ENCODE measurements at regions not wholly inside any gene's neighbourhood (a gene's known extent, or its start where the extent isn't known, plus 50 kb on each side); places are given as distances from the start of the nearest gene placed in this dataset.

GRCh38 chr13:111561091-111561781 lies 240.8 kb downstream of the TEX29 start:
- H3K27me3 ChIP-seq, result peaks cover 0 to 24% (median 0%) of the 10 kb centered on the region in 4 donors
- H3K4me1 ChIP-seq, result no peaks in the 10 kb centered on the region
- no peaks in the 10 kb centered on the region for H3K9me3 ChIP-seq
- no peak overlapping the region for H3K4me3 ChIP-seq
- 70 to 84% methylated on average over 12 to 14 of the region's 16 CpGs for WGBS, 2 donors
- no peak overlapping the region for H3K27ac ChIP-seq
- intact Hi-C loops (cut with DNase I), result no loop called here
- H3K36me3 ChIP-seq, result no peaks in the 10 kb centered on the region
- no peak for DNase-seq
- TF ChIP-seq POLR2A (IDR thresholded peaks at IDR 0.05), result no peak
- no peak for TF ChIP-seq CTCF (IDR thresholded peaks at IDR 0.05)

GRCh38 chr13:111562716-111563115 lies 242.3 kb downstream of the TEX29 start:
- intact Hi-C loops (cut with DNase I), result no loop called here
- H3K27ac ChIP-seq, result no peak overlapping the region
- WGBS, 2 donors, result 75 to 79% methylated on average over 4 of the region's 4 CpGs
- no peaks in the 10 kb centered on the region for H3K36me3 ChIP-seq
- no peak for DNase-seq
- TF ChIP-seq CTCF (IDR thresholded peaks at IDR 0.05) (no peak), POLR2A (IDR thresholded peaks at IDR 0.05) (no peak)
- no peaks in the 10 kb centered on the region for H3K4me1 ChIP-seq
- H3K27me3 ChIP-seq, result peaks cover 0 to 27% (median 0%) of the 10 kb centered on the region in 4 donors
- H3K4me3 ChIP-seq, result no peak overlapping the region
- H3K9me3 ChIP-seq, result no peaks in the 10 kb centered on the region

- no peaks in the 10 kb centered on the region for H3K4me1 ChIP-seq
- no peaks in the 10 kb centered on the region for H3K36me3 ChIP-seq
- no peaks in the 10 kb centered on the region for H3K9me3 ChIP-seq
- TF ChIP-seq CTCF (IDR thresholded peaks at IDR 0.05) (no peak), POLR2A (IDR thresholded peaks at IDR 0.05) (no peak)
- peaks cover 0 to 30% (median 0%) of the 10 kb centered on the region in 4 donors for H3K27me3 ChIP-seq
- H3K4me3 ChIP-seq, result no peak overlapping the region
- intact Hi-C loops (cut with DNase I), result no loop called here
- no peak for DNase-seq
- 44 to 55% methylated on average over 6 to 8 of the region's 8 CpGs for WGBS, 2 donors
- no peak overlapping the region for H3K27ac ChIP-seq
Measured at GRCh38 chr13:111564606-111565005, 244.2 kb downstream of the TEX29 start.

GRCh38 chr13:111565400-111565799 lies 245.0 kb downstream of the TEX29 start:
- no peaks in the 10 kb centered on the region for H3K36me3 ChIP-seq
- intact Hi-C loops (cut with DNase I), result no loop called here
- TF ChIP-seq POLR2A (IDR thresholded peaks at IDR 0.05), result no peak
- no peak for TF ChIP-seq CTCF (IDR thresholded peaks at IDR 0.05)
- no peak overlapping the region for H3K4me3 ChIP-seq
- WGBS, 2 donors, result 83 to 90% methylated on average over 3 to 9 of the region's 10 CpGs
- H3K27me3 ChIP-seq, result peaks cover 0 to 25% (median 0%) of the 10 kb centered on the region in 4 donors
- no peaks in the 10 kb centered on the region for H3K9me3 ChIP-seq
- no peaks in the 10 kb centered on the region for H3K4me1 ChIP-seq
- H3K27ac ChIP-seq, result no peak overlapping the region
- DNase-seq, result no peak

- H3K9me3 ChIP-seq, result no peaks in the 10 kb centered on the region
- intact Hi-C loops (cut with DNase I), result no loop called here
- no peak overlapping the region for H3K27ac ChIP-seq
- DNase-seq, result no peak
- TF ChIP-seq POLR2A (IDR thresholded peaks at IDR 0.05) (no peak), CTCF (IDR thresholded peaks at IDR 0.05) (no peak)
- no peaks in the 10 kb centered on the region for H3K4me1 ChIP-seq
- peaks cover 0 to 25% (median 0%) of the 10 kb centered on the region in 4 donors for H3K27me3 ChIP-seq
- H3K4me3 ChIP-seq, result no peak overlapping the region
- H3K36me3 ChIP-seq, result no peaks in the 10 kb centered on the region
- WGBS, 2 donors, result 93 to 96% methylated on average over 9 to 12 of the region's 12 CpGs
Measured at GRCh38 chr13:111566567-111566966, 246.1 kb downstream of the TEX29 start.
